ENCODE measurements at regions not wholly inside any gene's neighbourhood (a gene's known extent, or its start where the extent isn't known, plus 50 kb on each side); places are given as distances from the start of the nearest gene placed in this dataset.

- no peaks in the 10 kb centered on the region for H3K27me3 ChIP-seq (ENCODE audit: control insufficient read depth, insufficient read depth, low read length)
- H3K9me3 ChIP-seq (ENCODE audit: control insufficient read depth, insufficient read depth, low read depth, low read length), result no peaks in the 10 kb centered on the region
- CTCF ChIA-PET, result no interaction called here
- H3K27ac ChIP-seq (ENCODE audit: low read length), result no peak overlapping the region
- DNase-seq (ENCODE audit: low read depth, low spot score), result no peak
- intact Hi-C loops (cut with micrococcal nuclease; ENCODE audit: unreplicated experiment), result no loop called here
- H3K36me3 ChIP-seq (ENCODE audit: control insufficient read depth, insufficient read depth, low read length), result no peaks in the 10 kb centered on the region
- H3K4me3 ChIP-seq (ENCODE audit: low read depth in 2 of 2, low read length in 2 of 2), result no peak overlapping the region
- no peak for TF ChIP-seq SIN3A (IDR thresholded peaks at IDR 0.05; ENCODE audit: borderline replicate concordance, insufficient read depth, low read depth, low read length)
- TF ChIP-seq REST (IDR thresholded peaks at IDR 0.05; ENCODE audit: insufficient read depth in 1 of 2, low read depth in 2 of 2, low read length in 1 of 2), result no peak
- TF ChIP-seq POLR2AphosphoS5 (IDR thresholded peaks at IDR 0.05; ENCODE audit: low read depth, low read length), result no peak
- no peak for TF ChIP-seq CTCF (IDR thresholded peaks at IDR 0.05)
- TF ChIP-seq TCF7L2 (IDR thresholded peaks at IDR 0.05; ENCODE audit: low read depth, low read length), result no peak
- POLR2A ChIA-PET, result no interaction called here
- ATAC-seq, result no peak
- no peaks in the 10 kb centered on the region for H3K4me1 ChIP-seq (ENCODE audit: control insufficient read depth, insufficient read depth, low read length)
- no TSS peak for BruUV-seq (replicated peaks)
- in situ Hi-C loops (cut with HindIII; ENCODE audit: low pct_unique_long_range_greater_than_20kb, low sequenced_read_pairs), result no loop called here
Observed at GRCh38 chr18:57930476-57930875, 113.5 kb upstream of the NEDD4L start.

- POLR2A ChIA-PET, result no interaction called here
- BruUV-seq (replicated peaks), result no TSS peak
- TF ChIP-seq SIN3A (IDR thresholded peaks at IDR 0.05; ENCODE audit: borderline replicate concordance, insufficient read depth, low read depth, low read length) (no peak), POLR2AphosphoS5 (IDR thresholded peaks at IDR 0.05; ENCODE audit: low read depth, low read length) (no peak), TCF7L2 (IDR thresholded peaks at IDR 0.05; ENCODE audit: low read depth, low read length) (no peak), REST (IDR thresholded peaks at IDR 0.05; ENCODE audit: insufficient read depth in 1 of 2, low read depth in 2 of 2, low read length in 1 of 2) (no peak), CTCF (IDR thresholded peaks at IDR 0.05) (no peak)
- DNase-seq (ENCODE audit: low read depth, low spot score) (no peak), ATAC-seq (no peak)
- H3K4me3 ChIP-seq (ENCODE audit: low read depth in 2 of 2, low read length in 2 of 2), result no peak overlapping the region
- no peaks in the 10 kb centered on the region for H3K27me3 ChIP-seq (ENCODE audit: control insufficient read depth, insufficient read depth, low read length)
- H3K9me3 ChIP-seq (ENCODE audit: control insufficient read depth, insufficient read depth, low read depth, low read length), result no peaks in the 10 kb centered on the region
- in situ Hi-C loops (cut with HindIII; ENCODE audit: low pct_unique_long_range_greater_than_20kb, low sequenced_read_pairs), result no loop called here
- no peaks in the 10 kb centered on the region for H3K36me3 ChIP-seq (ENCODE audit: control insufficient read depth, insufficient read depth, low read length)
- H3K27ac ChIP-seq (ENCODE audit: low read length), result no peak overlapping the region
- no peaks in the 10 kb centered on the region for H3K4me1 ChIP-seq (ENCODE audit: control insufficient read depth, insufficient read depth, low read length)
- intact Hi-C loops (cut with micrococcal nuclease; ENCODE audit: unreplicated experiment), result no loop called here
- CTCF ChIA-PET, result no interaction called here
Observed at GRCh38 chr18:57929922-57930321, 114.1 kb upstream of the NEDD4L start.

Data from Panc1 (cell line).